DOHH2 (cell line): ENCODE measurements at regions not wholly inside any gene's neighbourhood (a gene's known extent, or its start where the extent isn't known, plus 50 kb on each side); places are given as distances from the start of the nearest gene placed in this dataset.

Experiments used
- H3F3A ChIP-seq: fragments of 200-600 bp; sonication (generic), shearing (Covaris generic); 2 replicates; pipeline ENCODE4 v1.6.0; 2016; ENCODE audit warnings: antibody characterized with exemption, mild to moderate bottlenecking; ENCODE audit not compliant: control insufficient read depth, insufficient read depth
- H3K27ac ChIP-seq: fragments of 200-600 bp; sonication (generic); 2 replicates; pipeline ENCODE4 v1.5.1; 2014; ENCODE audit warnings: low read depth, mild to moderate bottlenecking, low read length, moderate library complexity
- H3K27me3 ChIP-seq: fragments of 200-600 bp; sonication (generic); 2 replicates; pipeline ENCODE4 v1.6.1; 2014; ENCODE audit warnings: mild to moderate bottlenecking, low read length, mixed read lengths; ENCODE audit not compliant: control insufficient read depth
- H3K36me3 ChIP-seq: fragments of 200-600 bp; sonication (generic); 2 replicates; pipeline ENCODE4 v1.6.1; 2014; ENCODE audit warnings: mild to moderate bottlenecking, low read length, moderate library complexity, mixed read lengths; ENCODE audit not compliant: control insufficient read depth
- H3K4me1 ChIP-seq: fragments of 200-600 bp; sonication (generic); 2 replicates; pipeline ENCODE4 v1.6.1; 2014; ENCODE audit warnings: mild to moderate bottlenecking, low read length, mixed read lengths; ENCODE audit not compliant: control insufficient read depth
- H3K4me2 ChIP-seq: fragments of 200-600 bp; sonication (generic); 2 replicates; pipeline ENCODE4 v1.6.0; 2014; ENCODE audit warnings: mild to moderate bottlenecking, low read length, moderate library complexity
- H3K4me3 ChIP-seq: fragments of 200-600 bp; sonication (generic); 2 replicates; pipeline ENCODE4 v1.5.1; 2014; ENCODE audit warnings: mild to moderate bottlenecking, low read length, mixed read lengths
- H3K79me2 ChIP-seq: fragments of 200-600 bp; sonication (generic); 2 replicates; pipeline ENCODE4 v1.6.1; 2014; ENCODE audit warnings: mild to moderate bottlenecking, low read length, mixed read lengths; ENCODE audit not compliant: control insufficient read depth
- H3K9me2 ChIP-seq: fragments of 200-600 bp; sonication (generic); replicated peaks from 2 replicates; pipeline ENCODE4 v1.6.1; 2014; ENCODE audit warnings: mild to moderate bottlenecking, low read length, mixed read lengths; ENCODE audit not compliant: control insufficient read depth
- H3K9me3 ChIP-seq: fragments of 200-600 bp; sonication (generic); 2 replicates; pipeline ENCODE4 v1.6.1; 2014; ENCODE audit warnings: antibody characterized with exemption, low read length, mixed read lengths; ENCODE audit not compliant: control insufficient read depth, insufficient read depth
- H4K20me1 ChIP-seq: fragments of 200-600 bp; sonication (generic); 2 replicates; pipeline ENCODE4 v1.6.0; 2014; ENCODE audit warnings: low read depth, mild to moderate bottlenecking, antibody characterized with exemption, low read length, moderate library complexity; ENCODE audit not compliant: control insufficient read depth, insufficient read depth
- EZH2phosphoT487 ChIP-seq: fragments of 200-600 bp; sonication (generic); IDR thresholded peaks from 2 replicates; pipeline ENCODE4 v1.6.1; 2017; ENCODE audit warnings: borderline replicate concordance, mild to moderate bottlenecking, antibody characterized with exemption, low read length, moderate library complexity, mixed read lengths
- TF ChIP-seq, protein P1 (sequence below): fragments of 200-600 bp; sonication (generic); IDR thresholded peaks from one replicate; pipeline ENCODE4 v1.5.1; 2014; ENCODE audit warnings: antibody characterized with exemption, mild to moderate bottlenecking, low read depth, low read length; ENCODE audit not compliant: poor library complexity, severe bottlenecking

DNA sequence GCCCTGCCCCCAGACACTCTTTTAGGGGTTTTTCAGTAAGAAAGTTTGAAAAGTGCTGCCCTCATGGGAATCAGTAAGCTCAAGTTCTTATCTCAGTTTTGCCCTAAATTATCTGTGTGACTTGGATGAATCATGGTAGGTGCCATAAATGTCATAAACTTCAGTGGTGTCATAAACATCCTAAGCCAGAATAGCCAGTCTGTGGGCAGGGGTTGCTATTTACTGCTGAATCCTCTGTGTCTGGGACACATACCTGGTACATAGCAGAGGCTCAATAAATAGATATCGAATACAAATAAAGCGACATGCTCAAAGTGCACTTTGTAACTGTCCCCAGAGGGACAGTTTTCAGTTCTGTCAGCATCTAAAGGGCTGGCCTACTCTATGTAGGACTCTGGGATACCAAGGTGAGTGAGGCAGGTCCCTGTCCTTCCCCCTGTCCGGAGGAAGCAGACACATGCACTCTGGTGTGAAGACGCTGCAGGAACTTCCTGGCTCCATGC is 502.1 kb downstream of the RPS24 start:
- Histone ChIP-seq H3K9me3 (0 out of 2 replicates have a peak, but pooled peaks cover 3% of the 10 kb centered on the region), H3K4me1 (no peaks in the 10 kb centered on the region), H3K4me2 (no peak overlapping the region), H3K4me3 (no peak overlapping the region), H4K20me1 (no peaks in the 10 kb centered on the region), H3K27ac (no peak overlapping the region), H3K27me3 (peaks cover 12% of the 10 kb centered on the region; the same call in 1 of the 2 replicates), H3F3A (no peaks in the 10 kb centered on the region), H3K9me2 (no peaks in the 10 kb centered on the region), H3K79me2 (no peaks in the 10 kb centered on the region), H3K36me3 (no peaks in the 10 kb centered on the region)
- TF ChIP-seq, protein P1, sequence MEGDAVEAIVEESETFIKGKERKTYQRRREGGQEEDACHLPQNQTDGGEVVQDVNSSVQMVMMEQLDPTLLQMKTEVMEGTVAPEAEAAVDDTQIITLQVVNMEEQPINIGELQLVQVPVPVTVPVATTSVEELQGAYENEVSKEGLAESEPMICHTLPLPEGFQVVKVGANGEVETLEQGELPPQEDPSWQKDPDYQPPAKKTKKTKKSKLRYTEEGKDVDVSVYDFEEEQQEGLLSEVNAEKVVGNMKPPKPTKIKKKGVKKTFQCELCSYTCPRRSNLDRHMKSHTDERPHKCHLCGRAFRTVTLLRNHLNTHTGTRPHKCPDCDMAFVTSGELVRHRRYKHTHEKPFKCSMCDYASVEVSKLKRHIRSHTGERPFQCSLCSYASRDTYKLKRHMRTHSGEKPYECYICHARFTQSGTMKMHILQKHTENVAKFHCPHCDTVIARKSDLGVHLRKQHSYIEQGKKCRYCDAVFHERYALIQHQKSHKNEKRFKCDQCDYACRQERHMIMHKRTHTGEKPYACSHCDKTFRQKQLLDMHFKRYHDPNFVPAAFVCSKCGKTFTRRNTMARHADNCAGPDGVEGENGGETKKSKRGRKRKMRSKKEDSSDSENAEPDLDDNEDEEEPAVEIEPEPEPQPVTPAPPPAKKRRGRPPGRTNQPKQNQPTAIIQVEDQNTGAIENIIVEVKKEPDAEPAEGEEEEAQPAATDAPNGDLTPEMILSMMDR: no peak
- no peak for TF ChIP-seq EZH2phosphoT487

DNA sequence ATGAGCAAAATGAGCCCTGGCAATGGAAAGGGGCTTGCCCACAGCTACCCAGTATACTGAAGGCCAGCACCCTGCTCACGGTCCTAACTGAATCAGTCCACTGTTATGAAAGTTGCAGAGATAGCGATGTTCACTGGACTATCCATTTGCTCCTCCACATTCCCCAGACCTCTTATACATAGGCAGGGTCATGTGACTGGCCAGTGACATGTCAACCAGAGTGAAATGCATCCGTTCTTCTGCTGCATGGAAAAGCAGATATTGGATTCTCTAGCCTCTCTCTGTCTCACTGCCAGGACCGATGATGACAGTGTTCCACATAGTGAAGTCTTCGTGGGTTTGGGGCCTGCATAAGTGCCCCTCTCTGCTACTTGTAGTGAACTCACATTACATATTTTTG is 503.4 kb downstream of the RPS24 start:
- H4K20me1 ChIP-seq: no peaks in the 10 kb centered on the region
- no peaks in the 10 kb centered on the region for H3F3A ChIP-seq
- no peaks in the 10 kb centered on the region for H3K36me3 ChIP-seq
- TF ChIP-seq, protein P1: no peak
- no peak for TF ChIP-seq EZH2phosphoT487
- H3K4me3 ChIP-seq: no peak overlapping the region
- no peak overlapping the region for H3K27ac ChIP-seq
- H3K4me2 ChIP-seq: no peak overlapping the region
- peaks cover 6% of the 10 kb centered on the region; the same call in 1 of the 2 replicates for H3K27me3 ChIP-seq
- no peaks in the 10 kb centered on the region for H3K79me2 ChIP-seq
- no peaks in the 10 kb centered on the region for H3K9me2 ChIP-seq
- no peaks in the 10 kb centered on the region for H3K4me1 ChIP-seq
- H3K9me3 ChIP-seq: 0 out of 2 replicates have a peak, but pooled peaks cover 3% of the 10 kb centered on the region

DNA sequence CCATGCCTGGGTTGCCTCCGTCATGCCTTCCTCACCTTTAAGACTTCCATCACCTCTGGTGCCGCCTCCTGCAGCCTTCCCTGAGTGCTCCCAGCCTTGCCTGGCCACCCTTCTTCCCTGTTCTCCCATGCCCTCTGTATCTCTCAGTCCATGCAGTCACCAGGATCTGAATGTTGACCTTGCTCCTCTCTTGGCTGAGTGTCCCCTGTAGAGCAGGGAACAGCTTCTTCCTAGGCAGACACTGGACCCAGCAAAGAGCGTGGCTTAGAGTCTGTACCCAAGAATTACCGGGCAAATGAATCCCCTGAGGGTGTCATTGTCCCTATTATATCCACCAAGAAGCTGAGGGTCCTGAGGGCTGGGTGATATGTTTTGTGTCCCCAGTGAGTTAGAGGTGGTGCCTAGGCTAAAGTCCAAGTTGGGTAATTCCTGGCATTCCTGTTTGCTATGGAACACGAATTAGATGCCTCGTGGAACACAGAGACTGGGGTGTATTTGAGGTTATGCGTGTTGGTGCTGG is 505.6 kb downstream of the RPS24 start:
- peaks cover 3% of the 10 kb centered on the region; the same call in 1 of the 2 replicates for H3K27me3 ChIP-seq

More for the DNA sequence above, 505.6 kb downstream of the RPS24 start:
- H3K4me3 ChIP-seq: no peak overlapping the region
- no peak overlapping the region for H3K4me2 ChIP-seq
- H3K27ac ChIP-seq: no peak overlapping the region
- no peak for TF ChIP-seq EZH2phosphoT487
- TF ChIP-seq, protein P1: no peak
- H3K36me3 ChIP-seq: no peaks in the 10 kb centered on the region
- H3K9me2 ChIP-seq: no peaks in the 10 kb centered on the region
- H3K9me3 ChIP-seq: 0 out of 2 replicates have a peak, but pooled peaks cover 3% of the 10 kb centered on the region
- no peaks in the 10 kb centered on the region for H3K4me1 ChIP-seq
- H4K20me1 ChIP-seq: no peaks in the 10 kb centered on the region
- H3F3A ChIP-seq: no peaks in the 10 kb centered on the region
- H3K79me2 ChIP-seq: no peaks in the 10 kb centered on the region
